Esophagus muscularis mucosa (tissue), 3 donors: ENCODE measurements at regions not wholly inside any gene's neighbourhood (a gene's known extent, or its start where the extent isn't known, plus 50 kb on each side); places are given as distances from the start of the nearest gene placed in this dataset.

ENCODE experiments used
- POLR2A ChIP-seq: fragments of 450-650 bp; IDR thresholded peaks from one replicate; pipeline ENCODE4 v1.6.1; 2017; ENCODE audit warnings: antibody characterized with exemption, moderate library complexity, mild to moderate bottlenecking, low read depth
- POLR2AphosphoS5 ChIP-seq, 2 donors: sonication (generic); formaldehyde crosslinking; IDR thresholded peaks; one replicate each; pipeline ENCODE4 v1.6.1; 2017; ENCODE audit warnings: antibody characterized with exemption in 2 of 2
- TF ChIP-seq, protein P1 (sequence below), 3 experiments: fragments of 200-600 bp in 2 of 3; fragments of 450-650 bp in 1 of 3; sonication (generic) in 2 of 3; IDR thresholded peaks; one replicate each; pipeline ENCODE4 v1.5.1; 2017 to 2019; ENCODE audit warnings: antibody characterized with exemption in 3 of 3, mild to moderate bottlenecking in 2 of 3, moderate library complexity in 1 of 3

DNA sequence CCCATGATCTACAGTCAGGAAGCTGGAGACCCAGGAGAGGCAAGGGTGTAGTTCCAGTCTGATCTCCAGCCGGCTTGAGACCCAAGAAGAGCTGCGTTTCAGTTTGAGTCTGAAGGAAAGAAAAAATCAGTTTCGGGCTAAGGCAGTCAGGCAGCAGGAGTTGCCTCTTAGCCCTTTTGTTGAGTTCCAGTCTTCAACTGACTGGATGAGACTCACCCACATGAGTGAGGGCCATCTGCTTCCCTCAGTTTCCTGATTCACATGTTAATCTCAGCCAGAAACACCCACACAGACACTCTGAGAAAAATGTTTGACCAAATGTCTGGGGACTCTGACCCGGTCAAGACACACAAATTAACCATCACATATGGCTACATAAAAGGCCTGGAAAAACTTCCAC lies 73.6 kb upstream of the ELOVL6 start:
- TF ChIP-seq, protein P1, sequence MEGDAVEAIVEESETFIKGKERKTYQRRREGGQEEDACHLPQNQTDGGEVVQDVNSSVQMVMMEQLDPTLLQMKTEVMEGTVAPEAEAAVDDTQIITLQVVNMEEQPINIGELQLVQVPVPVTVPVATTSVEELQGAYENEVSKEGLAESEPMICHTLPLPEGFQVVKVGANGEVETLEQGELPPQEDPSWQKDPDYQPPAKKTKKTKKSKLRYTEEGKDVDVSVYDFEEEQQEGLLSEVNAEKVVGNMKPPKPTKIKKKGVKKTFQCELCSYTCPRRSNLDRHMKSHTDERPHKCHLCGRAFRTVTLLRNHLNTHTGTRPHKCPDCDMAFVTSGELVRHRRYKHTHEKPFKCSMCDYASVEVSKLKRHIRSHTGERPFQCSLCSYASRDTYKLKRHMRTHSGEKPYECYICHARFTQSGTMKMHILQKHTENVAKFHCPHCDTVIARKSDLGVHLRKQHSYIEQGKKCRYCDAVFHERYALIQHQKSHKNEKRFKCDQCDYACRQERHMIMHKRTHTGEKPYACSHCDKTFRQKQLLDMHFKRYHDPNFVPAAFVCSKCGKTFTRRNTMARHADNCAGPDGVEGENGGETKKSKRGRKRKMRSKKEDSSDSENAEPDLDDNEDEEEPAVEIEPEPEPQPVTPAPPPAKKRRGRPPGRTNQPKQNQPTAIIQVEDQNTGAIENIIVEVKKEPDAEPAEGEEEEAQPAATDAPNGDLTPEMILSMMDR (IDR thresholded peaks at IDR 0.05): no peak
- TF ChIP-seq POLR2A: no peak
- TF ChIP-seq POLR2AphosphoS5 (IDR thresholded peaks at IDR 0.05): no peak
